H1 (cell line): ENCODE measurements at regions not wholly inside any gene's neighbourhood (a gene's known extent, or its start where the extent isn't known, plus 50 kb on each side); places are given as distances from the start of the nearest gene placed in this dataset.

Experiments used
- ASH2L ChIP-seq: fragments of 200-600, 300-600 bp; sonication (generic); IDR thresholded peaks from one replicate; pipeline ENCODE4 v1.7.1; 2017; ENCODE audit warnings: low read length
- BCL11A ChIP-seq, 2 experiments: IDR thresholded peaks; one replicate each; pipeline ENCODE4 v1.6.1; 2011; ENCODE audit warnings: low read depth in 2 of 2, low read length in 2 of 2, mild to moderate bottlenecking in 2 of 2
- BRCA1 ChIP-seq: IDR thresholded peaks from 2 replicates; pipeline ENCODE4 v1.6.1; 2012; ENCODE audit warnings: low read depth, low read length, improper control_type of control experiment
- CEBPB ChIP-seq: IDR thresholded peaks from 2 replicates; pipeline ENCODE4 v1.6.1; 2012; ENCODE audit warnings: low read depth, low read length
- CTCF ChIP-seq, 3 experiments: IDR thresholded peaks; 1 replicate in 2 of 3; 2 replicates in 1 of 3; pipeline versions ENCODE4 v1.5.1 to v1.6.1; 2011; ENCODE audit warnings: low read length in 3 of 3, mild to moderate bottlenecking in 3 of 3, inconsistent platforms in 2 of 3, low read depth in 1 of 3, moderate library complexity in 1 of 3; ENCODE audit not compliant: insufficient read depth in 1 of 3; ENCODE audit errors: control extremely low read depth in 1 of 3
- EP300 ChIP-seq, 2 experiments: IDR thresholded peaks; 1 replicate in 1 of 2; 2 replicates in 1 of 2; pipeline ENCODE4 v1.6.1; 2011 to 2012; ENCODE audit warnings: low read depth in 2 of 2, low read length in 2 of 2, mild to moderate bottlenecking in 2 of 2, borderline replicate concordance in 1 of 2, inconsistent platforms in 1 of 2, moderate library complexity in 1 of 2
- EZH2 ChIP-seq: fragments of 200-600 bp; sonication (generic); IDR thresholded peaks from 2 replicates; pipeline ENCODE4 v1.7.1; 2012; ENCODE audit warnings: low read depth, mild to moderate bottlenecking, moderate library complexity, low read length, inconsistent platforms; ENCODE audit not compliant: severe bottlenecking
- GTF2F1 ChIP-seq: IDR thresholded peaks from 2 replicates; pipeline ENCODE4 v1.6.1; 2012; ENCODE audit warnings: low read depth, low read length, improper control_type of control experiment, borderline replicate concordance
- JUN ChIP-seq: IDR thresholded peaks from 2 replicates; pipeline ENCODE4 v1.6.1; 2011; ENCODE audit warnings: low read depth, mild to moderate bottlenecking, improper control_type of control experiment, low read length
- POLR2A ChIP-seq, 2 experiments: IDR thresholded peaks; 1 replicate in 1 of 2; 2 replicates in 1 of 2; pipeline ENCODE4 v1.6.1; 2011; ENCODE audit warnings: low read depth in 2 of 2, low read length in 2 of 2, mild to moderate bottlenecking in 2 of 2; ENCODE audit errors: control extremely low read depth in 1 of 2
- POLR2AphosphoS5 ChIP-seq: IDR thresholded peaks from 2 replicates; pipeline ENCODE4 v1.6.1; 2011; ENCODE audit warnings: low read depth, low read length
- SP1 ChIP-seq: IDR thresholded peaks from 2 replicates; pipeline ENCODE4 v1.6.1; 2011; ENCODE audit warnings: low read depth, low read length

GRCh38 chr10:8590518-8590917, 536.0 kb downstream of the GATA3 start:
- TF ChIP-seq JUN (no peak), EP300 (IDR thresholded peaks at IDR 0.05; ENCODE audit: borderline replicate concordance in 1 of 2, low read depth in 2 of 2, low read length in 2 of 2) (no peak), POLR2AphosphoS5 (no peak), SP1 (no peak), ASH2L (no peak), EZH2 (no peak), CTCF (IDR thresholded peaks at IDR 0.05; ENCODE audit: control extremely low read depth in 1 of 3, insufficient read depth in 1 of 3, low read depth in 1 of 3, low read length in 3 of 3) (no peak), POLR2A (IDR thresholded peaks at IDR 0.05; ENCODE audit: control extremely low read depth in 1 of 2, low read depth in 2 of 2, low read length in 2 of 2) (no peak), GTF2F1 (no peak), CEBPB (no peak), BRCA1 (no peak), BCL11A (IDR thresholded peaks at IDR 0.05; ENCODE audit: low read depth in 2 of 2, low read length in 2 of 2) (no peak)
